ENCODE measurements at regions not wholly inside any gene's neighbourhood (a gene's known extent, or its start where the extent isn't known, plus 50 kb on each side); places are given as distances from the start of the nearest gene placed in this dataset.
"Not testable (repeated sequence)": the region's sequence is repeated elsewhere in the genome, so short reads cannot be mapped to it uniquely, and the experiment has no call there.

DNA sequence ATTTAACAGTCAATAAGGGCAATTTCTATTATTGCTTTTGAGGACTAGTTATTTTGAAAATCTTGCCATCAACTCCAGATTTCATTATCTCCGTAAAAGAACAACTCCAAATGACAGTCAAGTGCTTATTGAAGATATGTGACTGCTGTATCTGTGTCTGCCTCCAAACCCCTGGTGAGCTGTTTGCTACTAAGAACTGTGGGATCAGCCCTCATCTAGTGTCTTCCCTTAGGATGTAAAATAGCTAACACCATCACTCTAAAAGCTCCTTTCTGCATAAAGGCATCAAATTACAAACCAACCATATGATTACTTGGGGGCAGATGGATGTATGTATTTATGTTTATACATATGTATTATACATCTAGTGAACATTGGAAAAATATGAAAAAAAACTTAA, 70.8 kb upstream of the SLC13A1 start:
- no peaks in the 10 kb centered on the region for H3K4me1 ChIP-seq (ENCODE audit: low read length)
- H3K27ac ChIP-seq (ENCODE audit: low read length) = no peak overlapping the region
- H3K4me3 ChIP-seq (ENCODE audit: low read length) = no peak overlapping the region
- H4K20me1 ChIP-seq (ENCODE audit: insufficient read depth, low read length) = no peaks in the 10 kb centered on the region
- H3K79me2 ChIP-seq (ENCODE audit: low read length) = no peaks in the 10 kb centered on the region
- H3K9me3 ChIP-seq (ENCODE audit: insufficient read depth, low read length) = no peaks in the 10 kb centered on the region
- no peak overlapping the region for H3K4me2 ChIP-seq (ENCODE audit: low read length)
- no peaks in the 10 kb centered on the region for H3K36me3 ChIP-seq (replicated peaks; ENCODE audit: low read depth, low read length)
- H2AFZ ChIP-seq (ENCODE audit: low read depth, low read length) = no peak overlapping the region
- H3K9ac ChIP-seq (ENCODE audit: low read length) = no peak overlapping the region
- TF ChIP-seq, protein P1, sequence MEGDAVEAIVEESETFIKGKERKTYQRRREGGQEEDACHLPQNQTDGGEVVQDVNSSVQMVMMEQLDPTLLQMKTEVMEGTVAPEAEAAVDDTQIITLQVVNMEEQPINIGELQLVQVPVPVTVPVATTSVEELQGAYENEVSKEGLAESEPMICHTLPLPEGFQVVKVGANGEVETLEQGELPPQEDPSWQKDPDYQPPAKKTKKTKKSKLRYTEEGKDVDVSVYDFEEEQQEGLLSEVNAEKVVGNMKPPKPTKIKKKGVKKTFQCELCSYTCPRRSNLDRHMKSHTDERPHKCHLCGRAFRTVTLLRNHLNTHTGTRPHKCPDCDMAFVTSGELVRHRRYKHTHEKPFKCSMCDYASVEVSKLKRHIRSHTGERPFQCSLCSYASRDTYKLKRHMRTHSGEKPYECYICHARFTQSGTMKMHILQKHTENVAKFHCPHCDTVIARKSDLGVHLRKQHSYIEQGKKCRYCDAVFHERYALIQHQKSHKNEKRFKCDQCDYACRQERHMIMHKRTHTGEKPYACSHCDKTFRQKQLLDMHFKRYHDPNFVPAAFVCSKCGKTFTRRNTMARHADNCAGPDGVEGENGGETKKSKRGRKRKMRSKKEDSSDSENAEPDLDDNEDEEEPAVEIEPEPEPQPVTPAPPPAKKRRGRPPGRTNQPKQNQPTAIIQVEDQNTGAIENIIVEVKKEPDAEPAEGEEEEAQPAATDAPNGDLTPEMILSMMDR (IDR thresholded peaks at IDR 0.05; ENCODE audit: low read depth, low read length) = no peak
- TF ChIP-seq EZH2phosphoT487 (IDR thresholded peaks at IDR 0.05; ENCODE audit: low read depth) = no peak
- H3K27me3 ChIP-seq (ENCODE audit: low read depth, low read length) = no peaks in the 10 kb centered on the region

DNA sequence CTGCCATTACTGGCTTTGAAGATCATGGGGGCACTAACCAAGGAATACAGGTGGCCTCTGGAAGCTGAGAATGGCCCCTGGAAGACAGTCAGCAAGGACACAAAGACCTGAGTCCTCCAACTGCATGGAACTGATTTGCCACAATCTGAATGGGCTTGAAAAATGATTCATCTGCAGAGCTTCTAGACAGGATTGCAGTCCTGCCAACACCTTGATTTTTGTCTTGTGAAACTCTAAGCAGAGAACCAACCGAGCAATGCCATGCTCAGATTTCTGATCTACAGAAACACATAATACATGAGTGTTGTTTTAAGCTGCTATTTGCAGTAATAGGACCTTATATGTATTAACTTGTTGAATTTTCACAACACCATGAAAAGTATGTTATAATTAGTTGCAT, 66.1 kb upstream of the SLC13A1 start:
- no peak for TF ChIP-seq EZH2phosphoT487 (IDR thresholded peaks at IDR 0.05; ENCODE audit: low read depth)
- Histone ChIP-seq H4K20me1 (ENCODE audit: insufficient read depth, low read length) (no peaks in the 10 kb centered on the region), H3K4me2 (ENCODE audit: low read length) (no peak overlapping the region), H3K4me1 (ENCODE audit: low read length) (no peaks in the 10 kb centered on the region), H3K27ac (ENCODE audit: low read length) (no peak overlapping the region), H2AFZ (ENCODE audit: low read depth, low read length) (no peak overlapping the region), H3K27me3 (ENCODE audit: low read depth, low read length) (no peaks in the 10 kb centered on the region), H3K79me2 (ENCODE audit: low read length) (no peaks in the 10 kb centered on the region), H3K4me3 (ENCODE audit: low read length) (no peak overlapping the region), H3K36me3 (replicated peaks; ENCODE audit: low read depth, low read length) (no peaks in the 10 kb centered on the region), H3K9me3 (ENCODE audit: insufficient read depth, low read length) (no peaks in the 10 kb centered on the region), H3K9ac (ENCODE audit: low read length) (no peak overlapping the region)

DNA sequence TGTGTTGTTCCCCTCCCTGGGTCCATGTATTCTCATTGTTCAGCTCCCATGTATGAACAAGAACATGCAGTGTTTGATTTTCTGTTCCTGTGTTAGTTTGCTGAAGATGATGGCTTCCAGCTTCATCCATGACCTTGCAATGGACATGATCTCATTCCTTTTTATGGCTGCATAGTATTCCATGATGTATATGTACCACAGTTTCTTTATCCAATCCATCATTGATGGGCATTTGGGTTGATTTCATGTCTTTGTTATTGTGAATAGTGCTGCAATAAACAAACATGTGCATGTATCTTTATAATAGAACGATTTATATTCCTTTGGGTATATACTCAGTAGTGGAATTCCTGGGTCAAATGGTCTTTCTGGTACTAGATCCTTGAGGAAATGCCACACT, 65.1 kb upstream of the SLC13A1 start:
- not testable (repeated sequence) for H3K4me3 ChIP-seq (ENCODE audit: low read length); H3K27me3 ChIP-seq (ENCODE audit: low read depth, low read length); H3K79me2 ChIP-seq (ENCODE audit: low read length); H4K20me1 ChIP-seq (ENCODE audit: insufficient read depth, low read length); H3K9me3 ChIP-seq (ENCODE audit: insufficient read depth, low read length); H3K27ac ChIP-seq (ENCODE audit: low read length); H2AFZ ChIP-seq (ENCODE audit: low read depth, low read length); H3K9ac ChIP-seq (ENCODE audit: low read length); H3K4me1 ChIP-seq (ENCODE audit: low read length); H3K4me2 ChIP-seq (ENCODE audit: low read length); H3K36me3 ChIP-seq (replicated peaks; ENCODE audit: low read depth, low read length)

GRCh38 chr7:123260428-123260960, 60.7 kb upstream of the SLC13A1 start:
- H2AFZ ChIP-seq (ENCODE audit: low read depth, low read length) = no peak overlapping the region
- TF ChIP-seq, protein P1 (IDR thresholded peaks at IDR 0.05; ENCODE audit: low read depth, low read length) = no peak
- TF ChIP-seq EZH2phosphoT487 (IDR thresholded peaks at IDR 0.05; ENCODE audit: low read depth) = no peak
- no peak overlapping the region for H3K27ac ChIP-seq (ENCODE audit: low read length)
- H3K9ac ChIP-seq (ENCODE audit: low read length) = no peak overlapping the region
- H3K36me3 ChIP-seq (replicated peaks; ENCODE audit: low read depth, low read length) = no peaks in the 10 kb centered on the region
- no peak overlapping the region for H3K4me2 ChIP-seq (ENCODE audit: low read length)
- H3K27me3 ChIP-seq (ENCODE audit: low read depth, low read length) = no peaks in the 10 kb centered on the region
- H3K4me1 ChIP-seq (ENCODE audit: low read length) = no peaks in the 10 kb centered on the region
- no peaks in the 10 kb centered on the region for H3K9me3 ChIP-seq (ENCODE audit: insufficient read depth, low read length)
- no peak overlapping the region for H3K4me3 ChIP-seq (ENCODE audit: low read length)
- no peaks in the 10 kb centered on the region for H3K79me2 ChIP-seq (ENCODE audit: low read length)
- no peaks in the 10 kb centered on the region for H4K20me1 ChIP-seq (ENCODE audit: insufficient read depth, low read length)

DNA sequence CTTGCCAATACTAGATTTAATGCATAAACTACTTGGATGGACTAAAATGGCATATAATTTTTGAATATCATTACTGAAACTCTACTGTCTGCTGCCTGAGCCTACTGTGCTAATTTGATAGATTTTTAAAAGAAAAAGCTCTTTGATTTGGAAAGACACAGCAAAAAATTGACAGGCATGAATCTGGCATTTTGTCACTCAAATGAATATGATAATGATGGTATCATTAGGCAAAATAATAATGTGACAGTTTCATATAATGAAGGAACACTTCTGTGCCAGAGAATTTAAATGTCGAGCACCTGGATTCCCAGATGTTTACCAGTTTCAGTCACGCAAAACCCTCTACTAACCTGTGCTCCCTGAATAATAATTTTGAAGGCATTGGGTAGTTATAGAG, 60.0 kb upstream of the SLC13A1 start:
- no peak overlapping the region for H3K27ac ChIP-seq (ENCODE audit: low read length)
- no peaks in the 10 kb centered on the region for H3K27me3 ChIP-seq (ENCODE audit: low read depth, low read length)
- no peaks in the 10 kb centered on the region for H3K36me3 ChIP-seq (replicated peaks; ENCODE audit: low read depth, low read length)
- no peak overlapping the region for H3K9ac ChIP-seq (ENCODE audit: low read length)
- H3K4me2 ChIP-seq (ENCODE audit: low read length) = no peak overlapping the region
- H4K20me1 ChIP-seq (ENCODE audit: insufficient read depth, low read length) = no peaks in the 10 kb centered on the region
- H3K79me2 ChIP-seq (ENCODE audit: low read length) = no peaks in the 10 kb centered on the region
- H3K4me1 ChIP-seq (ENCODE audit: low read length) = no peaks in the 10 kb centered on the region
- no peak overlapping the region for H3K4me3 ChIP-seq (ENCODE audit: low read length)
- no peak overlapping the region for H2AFZ ChIP-seq (ENCODE audit: low read depth, low read length)
- no peak for TF ChIP-seq EZH2phosphoT487 (IDR thresholded peaks at IDR 0.05; ENCODE audit: low read depth)
- TF ChIP-seq, protein P1 (IDR thresholded peaks at IDR 0.05; ENCODE audit: low read depth, low read length) = no peak
- H3K9me3 ChIP-seq (ENCODE audit: insufficient read depth, low read length) = no peaks in the 10 kb centered on the region

All from OCI-LY3 (cell line).